GM19438 (cell line): ENCODE measurements at regions not wholly inside any gene's neighbourhood (a gene's known extent, or its start where the extent isn't known, plus 50 kb on each side); places are given as distances from the start of the nearest gene placed in this dataset.
"Not testable (repeated sequence)": the region's sequence is repeated elsewhere in the genome, so short reads cannot be mapped to it uniquely, and the experiment has no call there.

ENCODE experiments used
- ATAC-seq: cut with Tn5 transposase; IDR thresholded peaks from one replicate; pipeline ENCODE4 v1.9.1; 2021; ENCODE audit warnings: low read depth; ENCODE audit not compliant: unreplicated experiment

DNA sequence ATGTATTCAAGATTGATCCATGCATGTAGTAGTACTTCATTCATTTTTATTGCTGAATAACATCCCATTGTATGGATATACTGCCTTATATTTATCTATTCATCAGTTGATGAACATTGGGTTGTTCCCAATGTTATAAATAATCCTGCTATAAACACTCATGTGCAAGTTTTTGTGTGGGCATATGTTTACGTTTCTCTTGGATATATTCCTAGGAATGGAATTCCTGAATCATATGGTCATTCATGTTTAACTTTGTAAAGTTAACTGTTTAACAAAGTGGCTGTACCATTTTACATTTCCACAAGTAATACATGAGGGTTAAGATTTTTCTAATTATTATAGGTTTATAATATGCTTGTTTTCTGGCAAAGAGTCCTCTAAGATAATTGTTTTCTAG is 1568.2 kb upstream of the SEL1L start:
- ATAC-seq, result no peak

DNA sequence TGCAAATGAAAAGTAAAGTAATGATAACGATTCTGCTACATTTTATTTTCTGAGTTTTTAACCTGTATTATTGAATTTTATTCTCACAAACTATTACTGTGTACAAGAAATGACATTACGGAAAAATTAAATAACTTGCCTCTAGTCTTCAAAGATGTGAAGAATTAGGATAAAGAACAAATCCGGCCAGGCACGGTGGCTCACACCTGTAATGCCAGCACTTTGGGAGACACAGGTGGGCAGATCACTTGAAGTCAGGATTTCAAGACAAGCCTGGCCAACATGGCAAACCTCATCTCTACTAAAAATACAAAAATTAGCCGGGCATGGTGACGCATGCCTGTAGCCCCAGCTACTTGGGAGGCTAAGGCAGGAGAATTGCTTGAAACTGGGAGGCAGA is 1584.4 kb upstream of the SEL1L start:
- ATAC-seq, result no peak

DNA sequence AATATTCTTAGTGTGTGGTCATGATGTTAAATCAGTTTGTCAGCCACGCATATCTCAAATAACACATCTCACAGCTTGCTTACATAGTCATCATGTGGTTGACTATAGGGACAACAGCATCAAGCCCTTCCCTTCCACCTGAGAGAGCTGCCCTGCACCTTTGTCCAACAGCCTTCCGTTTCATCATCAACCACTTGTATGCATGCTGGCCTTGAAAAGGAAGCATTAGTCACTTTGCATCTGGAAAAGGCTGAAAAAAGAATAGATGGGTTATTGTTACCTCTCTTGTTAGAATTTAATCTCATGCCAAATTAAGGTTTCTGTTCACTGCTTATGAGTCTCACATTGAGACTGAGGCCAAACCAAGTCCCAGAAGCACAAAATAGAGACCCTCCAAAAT is 1586.5 kb upstream of the SEL1L start:
- ATAC-seq, result no peak

DNA sequence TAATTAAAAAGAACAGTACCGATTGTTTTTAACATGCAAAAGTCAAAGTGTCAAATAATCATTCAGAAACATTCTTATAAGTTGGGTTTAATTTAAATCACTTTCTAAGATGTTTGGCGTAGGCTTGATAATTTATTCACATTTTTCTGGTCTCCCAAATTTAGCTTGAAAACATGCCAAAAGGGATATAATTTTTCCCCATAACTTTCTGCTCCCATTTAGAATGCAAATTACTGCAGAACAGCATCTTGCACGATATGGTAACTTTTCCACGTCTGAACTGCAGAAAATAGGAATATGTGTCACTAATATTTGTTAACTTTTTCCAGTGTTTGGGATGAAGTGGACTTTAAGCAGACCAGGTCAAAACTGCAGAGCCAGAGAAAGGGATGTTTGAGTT is 1592.4 kb upstream of the SEL1L start:
- no peak for ATAC-seq

- ATAC-seq, result no peak
Observed at GRCh38 chr14:83128783-83129182, 1595.1 kb upstream of the SEL1L start.

DNA sequence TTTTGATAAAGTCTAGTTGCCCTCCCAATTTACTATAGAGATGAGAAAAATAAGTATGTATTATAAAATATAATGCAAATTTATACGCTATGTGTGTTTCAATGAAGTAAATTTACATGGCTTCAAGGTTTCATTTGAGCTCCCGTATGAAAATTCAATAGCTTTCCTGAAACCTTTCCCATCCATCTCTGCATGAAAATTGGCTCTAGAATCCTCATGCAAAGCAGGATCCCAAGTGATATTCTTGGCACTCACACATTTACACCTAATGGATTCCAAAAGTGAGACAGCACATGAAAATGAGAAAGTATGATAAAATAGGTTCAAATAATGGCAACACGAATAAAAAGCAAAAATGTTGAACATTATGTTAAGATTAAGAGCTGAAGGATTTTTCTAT is 1595.8 kb upstream of the SEL1L start:
- no peak for ATAC-seq

GRCh38 chr14:83133981-83134645 is 1600.5 kb upstream of the SEL1L start:
- ATAC-seq, result no peak

- no peak for ATAC-seq
Observed at GRCh38 chr14:83140756-83141155, 1607.1 kb upstream of the SEL1L start.

DNA sequence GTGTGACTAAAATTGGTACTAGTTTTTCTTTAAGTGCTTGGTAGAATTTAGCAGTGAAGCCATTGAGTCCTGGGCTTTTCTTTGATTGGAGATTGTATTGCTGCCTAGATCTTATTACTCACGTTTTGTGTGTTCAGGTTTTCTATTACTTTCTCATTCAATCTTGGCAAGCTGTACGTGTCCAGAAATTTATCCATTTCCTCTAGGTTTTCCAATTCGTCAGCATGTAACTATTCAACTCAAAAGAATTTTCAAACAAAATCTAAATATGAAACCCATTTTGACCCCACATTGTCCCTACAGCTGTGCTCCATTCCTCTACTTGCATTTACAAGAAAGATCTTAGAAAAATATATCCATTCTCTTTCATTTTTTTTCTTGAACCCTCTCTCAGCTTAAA is 1613.4 kb upstream of the SEL1L start:
- no peak for ATAC-seq

GRCh38 chr14:83151571-83151970 is 1617.9 kb upstream of the SEL1L start:
- ATAC-seq, result no peak

DNA sequence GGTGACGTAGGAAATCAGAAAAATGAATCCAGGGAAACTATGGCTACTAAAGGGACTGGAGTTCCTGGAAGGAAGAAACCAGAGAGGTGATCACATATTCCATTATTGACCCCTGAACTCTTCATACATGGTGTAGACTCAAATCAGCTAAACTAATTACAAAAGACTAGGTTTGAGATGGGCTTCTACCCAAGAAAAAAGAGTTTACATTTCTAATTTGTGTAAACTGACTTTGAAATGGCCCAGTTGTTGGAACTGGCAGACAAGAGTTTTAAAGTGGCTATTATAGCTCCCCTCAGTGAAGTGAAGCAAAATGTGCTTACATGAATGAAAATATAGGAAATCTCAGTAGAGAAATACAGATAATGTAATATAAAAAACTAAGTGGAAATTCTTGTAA is 1619.4 kb upstream of the SEL1L start:
- no peak for ATAC-seq

- no peak for ATAC-seq
Observed at GRCh38 chr14:83162361-83162929, 1628.8 kb upstream of the SEL1L start.

DNA sequence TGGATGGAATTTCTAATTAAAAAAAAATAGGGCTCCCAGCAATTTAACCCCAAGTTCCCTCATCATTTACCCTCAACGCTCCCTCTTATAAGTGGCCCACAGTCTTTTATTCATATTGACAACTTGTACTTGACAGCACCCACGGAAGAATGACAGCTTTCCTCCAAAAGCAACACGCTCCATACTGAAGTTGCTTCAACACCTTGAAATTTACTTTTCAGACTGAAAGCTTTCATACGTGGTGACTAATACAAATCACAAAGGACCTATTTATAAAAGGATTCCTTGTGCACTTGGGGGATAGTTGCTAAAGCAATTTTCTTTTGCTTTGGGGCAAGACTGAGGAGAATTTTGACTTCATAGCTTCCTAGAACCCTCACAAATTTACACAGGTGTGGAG is 1629.4 kb upstream of the SEL1L start:
- ATAC-seq, result no peak

DNA sequence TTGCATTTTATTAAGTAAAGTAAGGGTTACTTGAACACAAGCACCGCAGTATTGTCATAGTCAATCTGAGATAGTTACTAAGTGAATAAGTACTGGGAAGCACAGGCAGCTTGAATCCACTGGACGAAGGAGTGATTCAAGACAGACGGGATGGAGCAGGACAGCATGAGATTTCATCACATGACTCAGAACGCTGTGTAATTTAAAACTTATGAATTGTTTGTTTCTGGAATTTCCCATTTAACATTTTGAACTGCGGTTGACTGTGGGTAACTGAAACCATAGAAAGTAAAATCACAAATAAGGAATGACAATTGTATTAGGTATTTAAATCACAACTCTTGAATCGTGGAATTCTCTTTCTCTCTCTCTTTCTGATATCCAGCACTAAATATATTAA is 1630.4 kb upstream of the SEL1L start:
- ATAC-seq, result no peak

DNA sequence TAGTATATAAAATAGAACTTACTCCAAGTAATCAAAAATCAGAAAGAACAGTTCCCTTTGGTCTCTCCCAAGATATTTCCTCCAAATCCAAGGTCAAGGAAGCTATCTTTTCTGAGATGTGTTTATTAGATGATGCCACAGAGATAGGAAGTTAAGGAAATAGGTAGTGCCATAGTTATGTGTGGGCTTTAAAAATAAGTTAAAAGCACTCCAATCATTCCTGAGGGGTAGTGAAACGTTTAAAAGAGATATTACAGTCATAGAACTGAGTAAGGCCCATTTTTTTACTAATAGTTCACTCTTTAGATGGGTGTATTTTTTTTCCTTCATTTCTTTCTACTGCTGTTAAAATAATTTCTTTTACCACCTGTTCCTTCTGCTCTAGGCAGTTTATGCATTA is 1630.9 kb upstream of the SEL1L start:
- no peak for ATAC-seq

- ATAC-seq, result no peak
Observed at GRCh38 chr14:83170165-83170564, 1636.5 kb upstream of the SEL1L start.

DNA sequence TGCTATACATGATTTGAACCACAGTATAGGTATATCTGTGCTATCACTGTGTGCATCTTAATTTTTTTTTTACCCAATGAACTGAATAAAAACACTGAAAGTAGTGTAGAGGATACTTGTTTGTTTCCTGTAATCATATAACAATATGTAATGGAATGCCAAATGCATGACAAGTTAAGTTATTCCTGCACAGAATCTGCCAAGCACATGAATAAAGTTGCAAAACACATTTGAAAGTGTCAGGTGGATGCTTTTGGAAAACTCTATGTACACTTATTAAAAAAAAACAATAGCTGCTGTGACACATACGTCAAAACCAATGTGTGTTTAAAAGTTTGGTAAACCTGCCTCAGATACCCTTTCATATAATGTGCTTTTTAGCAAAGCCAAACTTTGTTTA is 1638.1 kb upstream of the SEL1L start:
- ATAC-seq, result no peak

GRCh38 chr14:83172363-83172762 is 1638.7 kb upstream of the SEL1L start:
- ATAC-seq, result no peak

GRCh38 chr14:83173687-83174086 is 1640.0 kb upstream of the SEL1L start:
- ATAC-seq, result no peak

DNA sequence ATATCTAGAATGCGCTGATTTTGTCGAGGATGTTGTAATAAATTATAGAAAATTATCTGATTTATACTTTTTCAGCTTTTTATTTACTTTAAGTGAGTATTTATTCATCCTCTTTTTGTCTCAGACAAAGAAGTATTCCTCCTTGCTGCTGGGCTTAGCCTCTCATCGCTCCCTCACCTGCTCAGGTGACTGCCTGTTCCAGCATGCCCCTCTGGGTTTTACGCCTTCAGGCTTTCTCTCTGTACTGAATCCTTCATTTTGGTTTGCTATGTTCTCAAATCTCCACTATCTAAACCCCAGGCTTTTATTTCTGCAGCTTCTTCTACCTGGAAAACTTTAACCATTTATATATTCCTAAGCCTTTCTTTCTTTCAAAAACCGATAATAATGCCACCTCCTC is 1650.9 kb upstream of the SEL1L start:
- ATAC-seq, result no peak

DNA sequence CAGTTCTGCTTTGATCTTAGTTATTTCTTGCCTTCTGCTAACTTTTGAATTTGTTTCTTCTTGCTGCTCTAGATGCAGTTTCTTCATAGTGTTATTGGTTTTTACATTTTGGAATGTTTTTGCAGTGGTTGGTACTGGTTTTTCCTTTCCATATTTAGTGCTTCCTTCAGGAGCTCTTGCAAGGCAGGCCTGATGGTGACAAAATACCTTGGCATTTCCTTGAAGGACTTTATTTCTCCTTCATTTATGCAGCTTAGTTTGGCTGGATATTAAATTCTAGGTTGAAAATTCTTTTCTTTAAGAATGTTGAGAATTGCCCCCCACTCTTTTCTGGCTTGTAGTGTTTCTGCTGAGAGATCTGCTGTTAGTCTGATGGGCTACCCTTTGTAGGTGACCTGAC is 1654.7 kb upstream of the SEL1L start:
- ATAC-seq, result not testable (repeated sequence)

DNA sequence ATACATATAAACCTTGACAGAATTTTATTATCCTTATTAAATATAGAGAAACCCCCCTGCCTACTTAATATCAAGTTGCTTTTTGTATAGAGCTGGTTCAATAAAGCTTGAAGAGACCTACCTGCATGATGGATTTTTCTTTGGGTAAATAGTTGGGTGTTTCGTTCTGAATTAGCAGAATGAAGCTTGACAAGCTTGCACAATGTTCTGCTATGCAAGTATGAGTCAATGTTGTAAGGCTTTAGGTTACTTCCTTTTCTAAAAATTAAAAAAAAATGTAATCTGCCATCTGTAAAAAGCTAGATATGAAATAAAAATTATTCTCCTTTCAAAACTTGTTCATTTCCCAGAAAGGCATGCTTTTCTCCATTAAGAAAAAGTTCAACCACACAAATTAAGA is 1662.6 kb upstream of the SEL1L start:
- no peak for ATAC-seq

GRCh38 chr14:83197271-83197670 is 1663.6 kb upstream of the SEL1L start:
- ATAC-seq, result no peak
